ENCODE measurements at regions not wholly inside any gene's neighbourhood (a gene's known extent, or its start where the extent isn't known, plus 50 kb on each side); places are given as distances from the start of the nearest gene placed in this dataset.

DNA sequence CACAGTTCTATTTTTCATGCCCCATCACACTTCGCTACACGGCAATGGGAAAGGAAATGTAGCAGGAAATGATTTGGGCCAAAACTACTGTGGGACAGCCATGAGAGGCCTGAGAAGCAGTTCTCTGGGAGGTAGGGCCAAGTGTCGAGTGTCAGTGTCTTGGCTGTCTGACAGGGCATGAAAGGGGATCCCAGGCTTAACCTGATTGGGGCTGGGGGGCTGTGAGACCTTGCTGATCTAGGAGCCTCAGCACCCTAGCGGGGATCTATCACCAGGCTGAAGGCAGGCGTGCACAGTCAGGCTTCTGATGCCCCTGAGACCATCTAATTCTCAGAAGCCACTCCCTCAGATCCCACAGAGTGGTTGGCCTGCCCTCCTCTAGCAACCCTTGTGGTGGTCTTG is 58.2 kb upstream of the SLC25A13 start:
- TF ChIP-seq, protein P1, sequence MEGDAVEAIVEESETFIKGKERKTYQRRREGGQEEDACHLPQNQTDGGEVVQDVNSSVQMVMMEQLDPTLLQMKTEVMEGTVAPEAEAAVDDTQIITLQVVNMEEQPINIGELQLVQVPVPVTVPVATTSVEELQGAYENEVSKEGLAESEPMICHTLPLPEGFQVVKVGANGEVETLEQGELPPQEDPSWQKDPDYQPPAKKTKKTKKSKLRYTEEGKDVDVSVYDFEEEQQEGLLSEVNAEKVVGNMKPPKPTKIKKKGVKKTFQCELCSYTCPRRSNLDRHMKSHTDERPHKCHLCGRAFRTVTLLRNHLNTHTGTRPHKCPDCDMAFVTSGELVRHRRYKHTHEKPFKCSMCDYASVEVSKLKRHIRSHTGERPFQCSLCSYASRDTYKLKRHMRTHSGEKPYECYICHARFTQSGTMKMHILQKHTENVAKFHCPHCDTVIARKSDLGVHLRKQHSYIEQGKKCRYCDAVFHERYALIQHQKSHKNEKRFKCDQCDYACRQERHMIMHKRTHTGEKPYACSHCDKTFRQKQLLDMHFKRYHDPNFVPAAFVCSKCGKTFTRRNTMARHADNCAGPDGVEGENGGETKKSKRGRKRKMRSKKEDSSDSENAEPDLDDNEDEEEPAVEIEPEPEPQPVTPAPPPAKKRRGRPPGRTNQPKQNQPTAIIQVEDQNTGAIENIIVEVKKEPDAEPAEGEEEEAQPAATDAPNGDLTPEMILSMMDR (IDR thresholded peaks at IDR 0.05; ENCODE audit: low read depth, low read length, missing control alignments), result no peak
- no peak for DNase-seq (ENCODE audit: low read depth)
- no peak overlapping the region for H3K4me3 ChIP-seq (ENCODE audit: low read depth, low read length)
- in situ Hi-C loops (cut with HindIII; ENCODE audit: low sequenced_read_pairs), result no loop called here

DNA sequence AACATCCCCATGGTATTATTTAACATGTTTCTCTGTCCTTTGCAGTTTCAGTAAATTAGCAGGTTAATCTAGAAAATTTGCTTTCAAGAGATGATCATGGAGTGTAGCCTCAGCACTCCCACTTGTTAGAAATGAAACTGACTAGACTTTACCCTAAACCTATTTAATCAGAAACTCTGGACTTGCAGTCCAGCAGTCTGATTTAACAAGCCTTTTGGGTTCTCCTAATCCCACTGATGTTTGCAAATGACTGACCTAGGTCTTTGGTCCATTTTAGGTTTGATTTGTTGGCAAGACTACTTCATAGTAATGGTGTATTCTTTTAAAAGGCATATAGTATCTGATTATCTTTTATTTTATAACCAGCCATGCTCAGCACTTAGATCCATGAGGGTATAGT is 55.5 kb upstream of the SLC25A13 start:
- in situ Hi-C loops (cut with HindIII; ENCODE audit: low sequenced_read_pairs), result no loop called here
- DNase-seq (ENCODE audit: low read depth), result no peak
- no peak overlapping the region for H3K4me3 ChIP-seq (ENCODE audit: low read depth, low read length)
- TF ChIP-seq, protein P1 (IDR thresholded peaks at IDR 0.05; ENCODE audit: low read depth, low read length, missing control alignments), result no peak
